ENCODE measurements at regions not wholly inside any gene's neighbourhood (a gene's known extent, or its start where the extent isn't known, plus 50 kb on each side); places are given as distances from the start of the nearest gene placed in this dataset.

DNA sequence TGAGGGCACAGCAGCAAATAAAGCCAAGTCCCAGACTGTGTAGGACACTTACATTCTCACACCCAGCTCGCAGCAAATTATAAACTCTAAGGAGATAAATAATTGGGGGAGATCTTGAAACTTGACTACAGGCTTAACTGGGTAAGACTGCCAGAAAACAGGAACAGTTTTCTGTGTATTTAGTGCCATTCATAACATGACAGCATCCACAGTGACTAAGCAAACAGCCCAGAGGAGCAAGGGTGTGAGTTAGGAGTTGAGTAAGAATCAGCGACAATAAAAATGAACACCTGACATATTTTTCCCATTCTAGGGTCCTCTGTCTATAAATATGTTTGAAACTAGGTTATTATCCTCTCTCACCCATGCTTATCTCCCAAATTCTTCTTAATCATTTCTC, 370.9 kb upstream of the WWC1 start:
- WGBS, 4 donors = 48 to 80% (median 64%) methylated on average over 2 of the region's 2 CpGs

GRCh38 chr5:167921796-167922195, 369.6 kb upstream of the WWC1 start:
- DNase-seq = no peak
- Histone ChIP-seq H3K9me3 (replicated peaks in 1 of 3) (no peaks in the 10 kb centered on the region), H3K27ac (no peak overlapping the region), H3K4me3 (no peak overlapping the region), H3K27me3 (no peaks in the 10 kb centered on the region), H3K36me3 (replicated peaks in 1 of 2) (no peaks in the 10 kb centered on the region), H3K4me1 (replicated peaks in 1 of 2) (no peaks in the 10 kb centered on the region)
- intact Hi-C loops (cut with DNase I) = no loop called here
- TF ChIP-seq POLR2A (IDR thresholded peaks at IDR 0.05) (no peak), CTCF (IDR thresholded peaks at IDR 0.05) (no peak)

More for the DNA sequence above, 370.9 kb upstream of the WWC1 start:
- Histone ChIP-seq H3K27ac (no peak overlapping the region), H3K9me3 (replicated peaks in 1 of 3) (no peaks in the 10 kb centered on the region), H3K27me3 (no peaks in the 10 kb centered on the region), H3K36me3 (replicated peaks in 1 of 2) (no peaks in the 10 kb centered on the region), H3K4me3 (no peak overlapping the region), H3K4me1 (replicated peaks in 1 of 2) (no peaks in the 10 kb centered on the region)
- intact Hi-C loops (cut with DNase I) = no loop called here
- DNase-seq = no peak
- no peak for TF ChIP-seq POLR2A (IDR thresholded peaks at IDR 0.05)
- no peak for TF ChIP-seq CTCF (IDR thresholded peaks at IDR 0.05)

DNA sequence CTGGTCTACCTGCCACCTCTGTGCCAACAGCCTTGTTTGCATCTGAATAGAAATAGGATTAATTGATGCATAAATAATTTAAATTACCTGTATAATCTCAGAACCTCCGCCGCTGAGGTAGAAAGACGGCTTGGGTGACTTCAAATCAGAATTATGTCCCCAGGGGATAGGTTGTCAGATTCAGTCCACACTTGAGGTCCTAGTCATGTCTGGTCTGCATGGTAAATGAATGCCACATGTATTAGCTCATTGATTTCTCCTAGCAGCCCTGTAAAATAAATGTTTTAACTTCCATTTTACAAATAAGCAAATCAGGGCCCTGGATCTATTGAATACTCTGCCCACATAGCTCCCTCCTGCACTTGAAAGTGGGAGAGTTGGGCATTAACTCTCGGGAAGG, 368.0 kb upstream of the WWC1 start:
- 64 to 87% (median 72%) methylated on average over 4 of the region's 4 CpGs for whole genome bisulfite sequencing, 4 donors
- TF ChIP-seq CTCF (IDR thresholded peaks at IDR 0.05) = no peak
- no peak for TF ChIP-seq POLR2A (IDR thresholded peaks at IDR 0.05)

DNA sequence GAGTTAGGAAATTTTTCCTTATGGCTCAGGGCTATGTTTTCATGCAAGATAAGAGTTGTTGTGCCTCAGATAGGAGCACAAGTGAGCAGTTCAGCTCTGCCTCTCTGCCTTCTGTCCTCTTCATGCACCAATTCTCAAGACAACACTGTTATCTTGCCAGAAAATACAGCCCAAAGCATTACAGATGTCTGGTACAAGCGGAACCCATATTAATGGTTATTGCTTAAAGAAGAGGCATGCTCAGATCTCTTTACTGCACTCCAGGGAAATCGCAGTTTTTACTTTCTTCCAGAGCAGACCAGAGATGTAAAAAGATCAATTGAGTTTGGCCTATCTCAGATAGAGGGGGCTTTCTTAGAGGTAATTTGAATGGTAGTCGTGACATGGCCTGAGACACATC, 361.6 kb upstream of the WWC1 start:
- intact Hi-C loops (cut with DNase I) = no loop called here
- Histone ChIP-seq H3K4me1 (replicated peaks in 1 of 2) (no peaks in the 10 kb centered on the region), H3K27ac (no peak overlapping the region), H3K27me3 (no peaks in the 10 kb centered on the region), H3K9me3 (replicated peaks in 1 of 3) (no peaks in the 10 kb centered on the region), H3K36me3 (replicated peaks in 1 of 2) (no peaks in the 10 kb centered on the region), H3K4me3 (no peak overlapping the region)
- TF ChIP-seq POLR2A (IDR thresholded peaks at IDR 0.05) (no peak), CTCF (IDR thresholded peaks at IDR 0.05) (no peak)
- WGBS, 4 donors = 65 to 77% (median 71%) methylated on average over 3 of the region's 3 CpGs
- no peak for DNase-seq

More for the DNA sequence above, 368.0 kb upstream of the WWC1 start:
- H3K36me3 ChIP-seq (replicated peaks in 1 of 2) = no peaks in the 10 kb centered on the region
- H3K9me3 ChIP-seq (replicated peaks in 1 of 3) = no peaks in the 10 kb centered on the region
- no peak for DNase-seq
- intact Hi-C loops (cut with DNase I) = no loop called here
- H3K4me3 ChIP-seq = no peak overlapping the region
- no peaks in the 10 kb centered on the region for H3K27me3 ChIP-seq
- H3K27ac ChIP-seq = no peak overlapping the region
- H3K4me1 ChIP-seq (replicated peaks in 1 of 2) = no peaks in the 10 kb centered on the region
